DND-41 (cell line): ENCODE measurements at regions not wholly inside any gene's neighbourhood (a gene's known extent, or its start where the extent isn't known, plus 50 kb on each side); places are given as distances from the start of the nearest gene placed in this dataset.

ENCODE experiments used
- ATAC-seq: fragments of 200-7000 bp; cut with Tn5 transposase; 3 replicates; pipeline ENCODE4 v1.9.1; 2021; ENCODE audit warnings: low read depth; ENCODE audit not compliant: insufficient read depth
- DNase-seq: peaks from one replicate; pipeline ENCODE4 v3.0.0-alpha.2; 2020
- H2AFZ ChIP-seq: 2 replicates; pipeline ENCODE4 v1.6.0; 2012; ENCODE audit warnings: low read depth, low read length
- H3K27ac ChIP-seq: 2 replicates; pipeline ENCODE4 v1.5.1; 2012; ENCODE audit warnings: low read length, inconsistent platforms
- H3K27me3 ChIP-seq: fragments of 200-600 bp; sonication (generic); 2 replicates; pipeline ENCODE4 v1.6.0; 2012; ENCODE audit warnings: low read length, mild to moderate bottlenecking, inconsistent platforms; ENCODE audit not compliant: insufficient read depth, poor library complexity
- H3K36me3 ChIP-seq: 2 replicates; pipeline ENCODE4 v1.5.1; 2012; ENCODE audit warnings: low read length, inconsistent platforms; ENCODE audit not compliant: insufficient read depth
- H3K4me1 ChIP-seq: 2 replicates; pipeline ENCODE4 v1.5.1; 2012; ENCODE audit warnings: mild to moderate bottlenecking, low read length; ENCODE audit not compliant: insufficient read depth
- H3K4me2 ChIP-seq: 2 replicates; pipeline ENCODE4 v1.6.0; 2012; ENCODE audit warnings: mild to moderate bottlenecking, moderate library complexity, low read length, inconsistent platforms; ENCODE audit not compliant: insufficient read depth
- H3K4me3 ChIP-seq, 2 experiments: fragments of 200-600 bp in 1 of 2; shearing (Covaris generic) in 1 of 2; 2 replicates each; pipeline ENCODE4 v1.5.1; 2012 to 2016; ENCODE audit warnings: inconsistent platforms in 2 of 2, low read length in 2 of 2, mild to moderate bottlenecking in 2 of 2, low read depth in 1 of 2, moderate library complexity in 1 of 2
- H3K79me2 ChIP-seq: 2 replicates; pipeline ENCODE4 v1.6.0; 2012; ENCODE audit warnings: low read length, inconsistent platforms; ENCODE audit not compliant: insufficient read depth
- H3K9ac ChIP-seq: 2 replicates; pipeline ENCODE4 v1.6.0; 2012; ENCODE audit warnings: low read depth, mild to moderate bottlenecking, inconsistent platforms, low read length, moderate library complexity
- H3K9me3 ChIP-seq: 2 replicates; pipeline ENCODE4 v1.5.1; 2012; ENCODE audit warnings: low read length, moderate library complexity, mild to moderate bottlenecking, inconsistent platforms; ENCODE audit not compliant: insufficient read depth, severe bottlenecking
- H4K20me1 ChIP-seq: 2 replicates; pipeline ENCODE4 v1.6.0; 2012; ENCODE audit warnings: low read length; ENCODE audit not compliant: insufficient read depth
- EZH2 ChIP-seq: IDR thresholded peaks from 3 replicates; pipeline ENCODE4 v1.6.1; 2012; ENCODE audit warnings: borderline replicate concordance, low read depth, mild to moderate bottlenecking, moderate library complexity, low read length, inconsistent platforms; ENCODE audit not compliant: severe bottlenecking
- TF ChIP-seq, protein P1 (sequence below): IDR thresholded peaks from 2 replicates; pipeline ENCODE4 v1.5.1; 2012; ENCODE audit warnings: borderline replicate concordance, low read length, moderate library complexity, mild to moderate bottlenecking; ENCODE audit not compliant: poor library complexity, severe bottlenecking; ENCODE audit errors: extremely low read depth

GRCh38 chr16:59044616-59045015, 310.5 kb upstream of the GOT2 start:
- Histone ChIP-seq H3K27ac (no peak overlapping the region), H3K9me3 (no peaks in the 10 kb centered on the region), H3K4me1 (no peaks in the 10 kb centered on the region), H3K9ac (no peak overlapping the region), H4K20me1 (no peaks in the 10 kb centered on the region), H3K4me2 (no peak overlapping the region), H3K79me2 (no peaks in the 10 kb centered on the region), H3K27me3 (no peaks in the 10 kb centered on the region), H3K4me3 (no peak overlapping the region), H3K36me3 (no peaks in the 10 kb centered on the region), H2AFZ (no peak overlapping the region)
- no peak for TF ChIP-seq EZH2
- TF ChIP-seq, protein P1, sequence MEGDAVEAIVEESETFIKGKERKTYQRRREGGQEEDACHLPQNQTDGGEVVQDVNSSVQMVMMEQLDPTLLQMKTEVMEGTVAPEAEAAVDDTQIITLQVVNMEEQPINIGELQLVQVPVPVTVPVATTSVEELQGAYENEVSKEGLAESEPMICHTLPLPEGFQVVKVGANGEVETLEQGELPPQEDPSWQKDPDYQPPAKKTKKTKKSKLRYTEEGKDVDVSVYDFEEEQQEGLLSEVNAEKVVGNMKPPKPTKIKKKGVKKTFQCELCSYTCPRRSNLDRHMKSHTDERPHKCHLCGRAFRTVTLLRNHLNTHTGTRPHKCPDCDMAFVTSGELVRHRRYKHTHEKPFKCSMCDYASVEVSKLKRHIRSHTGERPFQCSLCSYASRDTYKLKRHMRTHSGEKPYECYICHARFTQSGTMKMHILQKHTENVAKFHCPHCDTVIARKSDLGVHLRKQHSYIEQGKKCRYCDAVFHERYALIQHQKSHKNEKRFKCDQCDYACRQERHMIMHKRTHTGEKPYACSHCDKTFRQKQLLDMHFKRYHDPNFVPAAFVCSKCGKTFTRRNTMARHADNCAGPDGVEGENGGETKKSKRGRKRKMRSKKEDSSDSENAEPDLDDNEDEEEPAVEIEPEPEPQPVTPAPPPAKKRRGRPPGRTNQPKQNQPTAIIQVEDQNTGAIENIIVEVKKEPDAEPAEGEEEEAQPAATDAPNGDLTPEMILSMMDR, result no peak
- no peak for ATAC-seq
- no peak for DNase-seq

- Histone ChIP-seq H3K36me3 (no peaks in the 10 kb centered on the region), H4K20me1 (no peaks in the 10 kb centered on the region), H3K4me1 (no peaks in the 10 kb centered on the region), H3K27ac (no peak overlapping the region), H3K79me2 (no peaks in the 10 kb centered on the region), H3K4me2 (no peak overlapping the region), H3K9ac (no peak overlapping the region), H3K4me3 (no peak overlapping the region), H3K9me3 (no peaks in the 10 kb centered on the region), H2AFZ (no peak overlapping the region), H3K27me3 (no peaks in the 10 kb centered on the region)
- DNase-seq (no peak), ATAC-seq (no peak)
- TF ChIP-seq EZH2, result no peak
- TF ChIP-seq, protein P1, result no peak
These were observed 308.2 kb upstream of the GOT2 start for GRCh38 chr16:59042301-59042700.

DNA sequence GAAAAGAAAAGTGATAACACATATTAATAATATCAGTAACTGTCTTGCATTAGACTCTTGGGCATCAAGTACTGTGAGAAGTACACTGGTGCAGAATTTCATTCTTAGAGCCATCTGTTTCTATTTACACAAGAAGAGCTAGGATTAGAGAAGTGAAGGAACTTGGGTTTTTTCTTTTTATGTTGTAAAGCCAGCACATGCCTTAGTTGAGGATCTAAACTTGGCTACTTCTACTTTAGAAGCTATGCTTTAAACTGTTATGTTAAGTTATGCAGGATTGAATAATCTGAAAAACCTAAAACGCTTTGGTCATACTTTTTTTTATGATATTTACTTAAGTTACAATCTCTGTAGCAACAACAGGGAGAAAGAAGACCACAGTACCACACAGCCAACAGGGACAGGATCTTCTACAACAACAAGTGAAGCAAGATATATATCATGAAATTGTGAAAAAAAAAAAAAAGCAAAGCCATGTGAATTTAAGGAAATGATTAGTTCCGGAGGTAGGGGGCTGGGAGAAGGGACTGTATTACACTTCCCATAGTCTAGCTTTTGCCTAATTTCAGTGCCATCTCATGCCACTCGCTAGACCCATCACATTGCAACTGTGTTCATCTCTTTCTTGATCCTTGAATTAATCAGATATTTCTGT, 305.1 kb upstream of the GOT2 start:
- DNase-seq (no peak), ATAC-seq (no peak)
- H3K27ac ChIP-seq, result no peak overlapping the region
- H3K36me3 ChIP-seq, result no peaks in the 10 kb centered on the region
- no peaks in the 10 kb centered on the region for H3K9me3 ChIP-seq
- H3K4me1 ChIP-seq, result no peaks in the 10 kb centered on the region
- H4K20me1 ChIP-seq, result no peaks in the 10 kb centered on the region
- no peaks in the 10 kb centered on the region for H3K79me2 ChIP-seq
- H2AFZ ChIP-seq, result no peak overlapping the region
- H3K4me2 ChIP-seq, result no peak overlapping the region
- TF ChIP-seq EZH2, result no peak
- TF ChIP-seq, protein P1, result no peak
- H3K4me3 ChIP-seq, result no peak overlapping the region
- no peaks in the 10 kb centered on the region for H3K27me3 ChIP-seq
- no peak overlapping the region for H3K9ac ChIP-seq
